ENCODE measurements at regions not wholly inside any gene's neighbourhood (a gene's known extent, or its start where the extent isn't known, plus 50 kb on each side); places are given as distances from the start of the nearest gene placed in this dataset.
"Not testable (repeated sequence)": the region's sequence is repeated elsewhere in the genome, so short reads cannot be mapped to it uniquely, and the experiment has no call there.

- H3K27me3 Mint-ChIP-seq, result no peaks in the 10 kb centered on the region
- no peak overlapping the region for H3K4me3 Mint-ChIP-seq
- no peaks in the 10 kb centered on the region for H3K4me1 Mint-ChIP-seq (ENCODE audit: low read depth in 2 of 2)
- no peak overlapping the region for H3K27ac Mint-ChIP-seq
- H3K9me3 Mint-ChIP-seq, result peaks cover 13 to 20% of the 10 kb centered on the region in 2 donors
- H3K36me3 Mint-ChIP-seq (ENCODE audit: insufficient read depth), result no peaks in the 10 kb centered on the region
- DNase-seq, result no peak
- ATAC-seq (replicated peaks), result no peak
Observed at GRCh38 chr4:186826006-186826405, 102.3 kb upstream of the FAT1 start.

DNA sequence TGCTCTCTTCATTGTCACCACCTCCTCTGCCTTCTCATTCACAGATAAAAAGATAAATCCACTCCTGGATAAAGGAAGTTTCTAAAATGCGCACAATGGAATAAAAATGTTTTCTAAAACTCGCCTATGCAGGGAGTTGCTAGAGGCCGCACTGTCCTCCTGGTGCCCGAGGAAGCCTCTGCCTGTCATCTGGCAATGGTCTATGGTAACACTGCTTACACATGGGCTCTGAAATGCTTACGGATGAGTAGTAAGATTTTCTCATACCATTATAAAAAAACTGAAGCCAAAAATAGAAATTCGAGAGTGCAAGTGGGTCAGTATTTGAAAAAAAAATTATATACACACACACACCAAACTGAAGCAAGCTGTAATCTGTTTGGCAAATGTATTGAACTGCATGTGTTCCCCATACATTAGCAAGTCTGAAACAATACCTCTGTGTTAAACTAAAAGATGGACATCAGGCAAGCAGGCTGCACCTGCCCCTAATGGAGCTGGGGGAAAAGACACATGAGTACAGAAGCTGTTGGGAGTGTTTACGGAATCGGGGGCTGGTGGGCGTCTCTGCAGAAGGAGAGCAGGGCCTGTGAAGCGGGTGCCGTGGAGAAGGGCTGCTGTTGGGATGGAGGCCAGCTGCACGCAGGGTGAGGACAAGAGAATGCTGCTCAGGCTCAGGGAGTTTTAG lies 103.3 kb upstream of the FAT1 start:
- DNase-seq, result no peak

GRCh38 chr4:186827534-186827897 lies 103.9 kb upstream of the FAT1 start:
- Mint-ChIP-seq H3K27ac (no peak overlapping the region), H3K36me3 (ENCODE audit: insufficient read depth) (no peaks in the 10 kb centered on the region), H3K4me1 (ENCODE audit: low read depth in 2 of 2) (no peaks in the 10 kb centered on the region), H3K9me3 (peaks cover 9 to 13% of the 10 kb centered on the region in 2 donors), H3K27me3 (no peaks in the 10 kb centered on the region), H3K4me3 (no peak overlapping the region)
- no peak for ATAC-seq (replicated peaks)
- no peak for DNase-seq

More for the DNA sequence above, 103.3 kb upstream of the FAT1 start:
- no peaks in the 10 kb centered on the region for H3K36me3 Mint-ChIP-seq (ENCODE audit: insufficient read depth)
- H3K27ac Mint-ChIP-seq, result no peak overlapping the region
- no peaks in the 10 kb centered on the region for H3K4me1 Mint-ChIP-seq (ENCODE audit: low read depth in 2 of 2)
- no peaks in the 10 kb centered on the region for H3K27me3 Mint-ChIP-seq
- no peak for ATAC-seq (replicated peaks)
- no peak overlapping the region for H3K4me3 Mint-ChIP-seq
- H3K9me3 Mint-ChIP-seq, result peaks cover 9 to 14% of the 10 kb centered on the region in 2 donors

GRCh38 chr4:186829097-186829496 lies 105.4 kb upstream of the FAT1 start:
- DNase-seq (no peak), ATAC-seq (replicated peaks) (no peak)
- no peak overlapping the region for H3K4me3 Mint-ChIP-seq
- peaks cover 9 to 13% of the 10 kb centered on the region in 2 donors for H3K9me3 Mint-ChIP-seq
- no peaks in the 10 kb centered on the region for H3K36me3 Mint-ChIP-seq (ENCODE audit: insufficient read depth)
- no peaks in the 10 kb centered on the region for H3K27me3 Mint-ChIP-seq
- no peak overlapping the region for H3K27ac Mint-ChIP-seq
- H3K4me1 Mint-ChIP-seq (ENCODE audit: low read depth in 2 of 2), result no peaks in the 10 kb centered on the region

- Mint-ChIP-seq H3K4me3 (no peak overlapping the region), H3K36me3 (ENCODE audit: insufficient read depth) (no peaks in the 10 kb centered on the region), H3K27me3 (no peaks in the 10 kb centered on the region), H3K4me1 (ENCODE audit: low read depth in 2 of 2) (no peaks in the 10 kb centered on the region), H3K27ac (no peak overlapping the region), H3K9me3 (peaks cover 9 to 13% of the 10 kb centered on the region in 2 donors)
- DNase-seq, result no peak
- no peak for ATAC-seq (replicated peaks)
Observed at GRCh38 chr4:186829740-186830449, 106.2 kb upstream of the FAT1 start.

DNA sequence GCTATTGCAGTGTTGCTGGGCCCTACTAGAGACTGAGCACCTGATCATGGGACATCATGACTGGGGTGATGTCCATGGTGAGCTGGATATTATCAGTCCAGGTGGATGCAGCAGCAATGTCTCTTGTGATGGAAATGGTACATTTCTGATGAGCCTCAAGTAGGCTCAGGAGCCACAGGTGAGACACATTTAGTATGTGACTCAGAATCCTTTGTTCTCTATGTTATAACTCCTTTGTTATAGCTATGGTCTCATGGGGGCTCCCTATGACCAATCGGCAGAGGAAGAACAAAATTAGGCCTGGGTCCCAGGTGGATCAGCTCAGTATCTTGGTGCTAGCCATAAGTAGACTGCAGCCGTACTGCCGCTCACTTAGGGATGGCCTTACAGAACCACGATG lies 107.9 kb upstream of the FAT1 start:
- DNase-seq (no peak), ATAC-seq (replicated peaks) (no peak)
- Mint-ChIP-seq H3K36me3 (ENCODE audit: insufficient read depth) (no peaks in the 10 kb centered on the region), H3K4me3 (no peak overlapping the region), H3K9me3 (peaks cover 9 to 13% of the 10 kb centered on the region in 2 donors), H3K4me1 (ENCODE audit: low read depth in 2 of 2) (no peaks in the 10 kb centered on the region), H3K27me3 (no peaks in the 10 kb centered on the region), H3K27ac (no peak overlapping the region)

DNA sequence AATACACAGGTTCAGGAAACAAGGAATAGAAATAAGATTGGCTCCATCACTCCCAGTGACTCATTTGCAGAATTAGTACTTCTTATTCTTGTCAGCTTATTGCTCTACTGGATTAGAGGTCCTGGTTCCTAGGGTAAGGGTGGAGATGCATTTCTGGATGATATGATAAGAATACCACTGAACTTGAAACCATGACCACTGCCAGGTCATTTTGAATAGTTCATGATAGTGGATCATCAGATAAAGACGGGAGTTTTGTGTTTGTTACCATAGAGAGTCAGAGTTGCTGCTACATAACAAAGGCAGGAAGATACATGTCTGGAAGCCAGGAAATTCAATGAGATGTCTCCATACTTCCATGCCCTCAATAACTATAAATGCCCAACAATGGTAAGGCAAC lies 109.2 kb upstream of the FAT1 start:
- Mint-ChIP-seq H3K27me3 (no peaks in the 10 kb centered on the region), H3K4me3 (no peak overlapping the region), H3K4me1 (ENCODE audit: low read depth in 2 of 2) (no peaks in the 10 kb centered on the region), H3K36me3 (ENCODE audit: insufficient read depth) (no peaks in the 10 kb centered on the region), H3K9me3 (peaks cover 11 to 13% of the 10 kb centered on the region in 2 donors), H3K27ac (no peak overlapping the region)
- ATAC-seq (replicated peaks) (no peak), DNase-seq (no peak)

GRCh38 chr4:186837463-186837862 lies 113.8 kb upstream of the FAT1 start:
- not testable (repeated sequence) for ATAC-seq (replicated peaks); H3K4me3 Mint-ChIP-seq; H3K36me3 Mint-ChIP-seq (ENCODE audit: insufficient read depth); H3K27me3 Mint-ChIP-seq; H3K27ac Mint-ChIP-seq; H3K4me1 Mint-ChIP-seq (ENCODE audit: low read depth in 2 of 2); DNase-seq
- H3K9me3 Mint-ChIP-seq, result peaks cover 5 to 12% of the 10 kb centered on the region in 2 donors

- ATAC-seq (replicated peaks) (no peak), DNase-seq (no peak)
- no peaks in the 10 kb centered on the region for H3K36me3 Mint-ChIP-seq (ENCODE audit: insufficient read depth)
- no peak overlapping the region for H3K4me3 Mint-ChIP-seq
- H3K27ac Mint-ChIP-seq, result no peak overlapping the region
- H3K9me3 Mint-ChIP-seq, result peaks cover 5 to 12% of the 10 kb centered on the region in 2 donors
- H3K4me1 Mint-ChIP-seq (ENCODE audit: low read depth in 2 of 2), result no peaks in the 10 kb centered on the region
- H3K27me3 Mint-ChIP-seq, result no peaks in the 10 kb centered on the region
Observed at GRCh38 chr4:186838295-186838694, 114.6 kb upstream of the FAT1 start.

DNA sequence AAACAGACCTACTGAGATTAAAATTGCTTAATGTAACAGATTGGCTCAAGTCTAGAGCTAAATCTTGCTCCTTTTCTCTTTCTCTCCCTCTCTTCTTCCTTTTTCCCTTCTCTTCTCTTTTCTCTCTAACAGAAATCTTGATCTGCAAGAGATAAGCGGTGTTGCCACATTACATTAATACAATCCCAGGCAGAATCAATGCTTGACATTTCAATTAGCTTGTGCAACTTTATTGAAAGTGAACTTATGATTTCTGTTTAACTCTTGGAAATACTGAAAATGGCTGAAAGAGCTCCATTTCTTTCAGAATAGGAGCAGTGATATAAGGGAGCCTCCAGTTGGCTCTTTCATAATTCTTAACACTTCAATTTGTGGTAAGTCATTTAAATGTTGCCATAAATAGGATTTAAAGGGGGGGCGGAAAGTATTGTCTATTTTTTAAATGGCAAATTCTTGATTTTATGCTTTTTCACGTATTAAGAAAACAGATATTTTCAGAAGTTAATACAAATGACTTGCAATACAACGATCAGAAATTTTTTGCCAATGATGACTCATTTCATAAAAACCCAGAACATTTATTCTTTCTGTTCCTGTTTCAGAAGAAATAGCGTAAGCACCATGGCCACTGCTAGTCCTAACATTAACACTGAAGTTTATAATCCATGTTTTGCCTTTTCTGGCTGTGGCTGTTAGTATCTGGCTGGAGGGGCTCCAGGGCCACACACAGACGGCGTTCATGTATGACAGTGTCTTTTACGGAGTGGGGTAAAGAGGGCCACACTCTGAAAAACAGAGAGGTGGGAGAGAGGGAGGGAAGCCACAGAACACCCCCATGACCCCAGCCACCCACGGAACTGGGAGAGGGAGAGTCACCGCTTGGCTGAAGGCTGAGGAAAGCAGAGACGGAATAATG lies 115.7 kb upstream of the FAT1 start:
- DNase-seq (no peak), ATAC-seq (replicated peaks) (no peak)
- H3K36me3 Mint-ChIP-seq (ENCODE audit: insufficient read depth), result no peaks in the 10 kb centered on the region
- no peak overlapping the region for H3K4me3 Mint-ChIP-seq
- peaks cover 5 to 12% of the 10 kb centered on the region in 2 donors for H3K9me3 Mint-ChIP-seq
- H3K27me3 Mint-ChIP-seq, result no peaks in the 10 kb centered on the region
- H3K27ac Mint-ChIP-seq, result no peak overlapping the region
- H3K4me1 Mint-ChIP-seq (ENCODE audit: low read depth in 2 of 2), result no peaks in the 10 kb centered on the region

DNA sequence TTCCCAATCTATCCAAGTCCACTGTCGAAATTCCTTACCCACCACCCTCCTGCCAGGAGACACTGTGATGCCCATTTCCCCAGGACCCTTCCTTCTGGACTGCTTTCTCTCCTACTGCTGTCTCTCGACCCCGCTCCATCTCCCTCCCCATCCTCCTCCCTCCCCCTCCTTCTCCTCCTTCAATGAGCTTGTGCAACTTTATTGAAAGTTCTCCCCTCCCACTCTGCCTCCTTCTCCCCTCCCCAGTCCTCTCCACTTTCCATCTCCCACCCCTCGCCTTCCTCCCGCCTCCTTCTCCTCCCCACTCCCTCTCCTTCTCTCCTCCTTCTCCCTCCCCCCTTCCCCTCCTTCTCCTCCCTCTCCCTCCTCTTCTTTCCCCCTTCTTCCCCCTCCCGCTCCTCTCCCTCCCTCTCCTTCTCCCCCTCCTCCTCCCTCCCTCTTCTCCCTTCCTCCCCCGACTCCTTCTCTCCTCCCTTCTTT lies 116.6 kb upstream of the FAT1 start:
- DNase-seq (no peak), ATAC-seq (replicated peaks) (no peak)
- Mint-ChIP-seq H3K4me3 (no peak overlapping the region), H3K27me3 (no peaks in the 10 kb centered on the region), H3K36me3 (ENCODE audit: insufficient read depth) (no peaks in the 10 kb centered on the region), H3K4me1 (ENCODE audit: low read depth in 2 of 2) (no peaks in the 10 kb centered on the region), H3K9me3 (peaks cover 5 to 12% of the 10 kb centered on the region in 2 donors), H3K27ac (no peak overlapping the region)

DNA sequence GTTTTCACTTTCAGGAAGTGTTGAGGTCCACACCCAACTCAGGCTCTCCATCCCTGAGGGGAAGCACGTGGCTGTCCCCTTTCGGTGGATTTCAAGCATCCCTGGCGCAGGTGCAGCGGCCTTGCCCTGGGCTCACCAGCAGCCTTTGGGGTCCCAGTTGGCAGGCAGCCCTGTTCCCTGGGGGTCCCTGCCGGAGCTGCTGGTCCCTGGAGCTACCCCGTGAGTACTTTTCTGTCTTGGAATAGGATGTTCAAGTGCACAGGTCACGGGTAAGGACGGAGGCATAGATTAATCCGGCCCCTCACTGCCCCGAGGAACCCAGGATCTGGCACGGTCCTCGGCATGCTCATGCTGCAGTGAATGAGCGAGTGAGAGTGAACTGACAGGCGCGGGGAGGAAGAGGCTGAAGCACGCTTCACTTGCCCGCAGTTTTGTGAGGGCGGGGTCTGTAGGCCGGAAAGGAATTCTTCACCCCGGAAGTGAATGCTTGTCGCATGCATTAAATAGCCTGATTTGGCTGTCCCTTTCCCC lies 117.2 kb upstream of the FAT1 start:
- no peaks in the 10 kb centered on the region for H3K36me3 Mint-ChIP-seq (ENCODE audit: insufficient read depth)
- no peaks in the 10 kb centered on the region for H3K27me3 Mint-ChIP-seq
- H3K9me3 Mint-ChIP-seq, result peaks cover 5 to 12% of the 10 kb centered on the region in 2 donors
- H3K4me1 Mint-ChIP-seq (ENCODE audit: low read depth in 2 of 2), result no peaks in the 10 kb centered on the region
- ATAC-seq (replicated peaks) (no peak), DNase-seq (no peak)
- H3K27ac Mint-ChIP-seq, result no peak overlapping the region
- no peak overlapping the region for H3K4me3 Mint-ChIP-seq

DNA sequence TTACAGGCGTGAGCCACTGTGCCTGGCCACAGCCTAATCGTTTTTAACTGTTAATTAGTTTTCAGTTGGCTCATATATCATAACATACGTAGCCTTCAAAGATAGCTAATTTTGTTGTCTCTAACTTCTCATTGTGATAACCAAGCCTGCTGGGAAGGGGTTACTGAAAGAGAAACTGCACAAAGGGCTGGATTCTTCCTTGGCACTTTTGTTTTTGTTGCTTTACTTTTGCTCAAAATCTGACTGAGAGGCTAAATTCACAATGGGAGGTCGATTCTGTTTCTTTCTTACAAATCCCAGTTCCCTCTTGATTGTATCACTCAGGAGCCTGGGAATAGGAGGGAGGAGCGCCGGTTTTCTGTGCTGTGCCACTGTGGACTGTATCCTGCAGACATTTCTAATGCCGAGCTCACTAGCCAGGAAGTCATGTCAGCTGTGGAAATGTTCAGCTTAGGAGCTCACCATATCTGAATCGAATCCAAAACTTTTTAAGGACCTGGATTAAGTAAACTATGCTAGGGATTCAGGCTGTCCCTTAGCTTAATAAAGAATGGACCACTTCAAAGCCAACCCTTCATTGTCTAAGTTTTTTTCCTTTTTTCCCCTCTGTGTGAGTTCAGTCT lies 120.5 kb upstream of the FAT1 start:
- ATAC-seq (replicated peaks) (no peak), DNase-seq (no peak)
- H3K4me3 Mint-ChIP-seq, result no peak overlapping the region
- H3K4me1 Mint-ChIP-seq (ENCODE audit: low read depth in 2 of 2), result no peaks in the 10 kb centered on the region
- no peaks in the 10 kb centered on the region for H3K27me3 Mint-ChIP-seq
- no peak overlapping the region for H3K27ac Mint-ChIP-seq
- H3K9me3 Mint-ChIP-seq, result peaks cover 9 to 16% of the 10 kb centered on the region in 2 donors
- H3K36me3 Mint-ChIP-seq (ENCODE audit: insufficient read depth), result no peaks in the 10 kb centered on the region
